AG09309 (cell line): ENCODE measurements at regions not wholly inside any gene's neighbourhood (a gene's known extent, or its start where the extent isn't known, plus 50 kb on each side); places are given as distances from the start of the nearest gene placed in this dataset.

Experiments
- DNase-seq: peaks from one replicate; pipeline ENCODE4 v3.0.0-alpha.2; 2010; ENCODE audit warnings: low read depth
- H3K4me3 ChIP-seq: 2 replicates; pipeline ENCODE4 v1.5.1; 2011; ENCODE audit warnings: mild to moderate bottlenecking, low read depth, low read length, moderate library complexity; ENCODE audit not compliant: control insufficient read depth
- CTCF ChIP-seq: IDR thresholded peaks from 2 replicates; pipeline ENCODE4 v1.5.1; 2011; ENCODE audit warnings: mild to moderate bottlenecking, low read depth, low read length, inconsistent platforms; ENCODE audit not compliant: insufficient read depth, control insufficient read depth; ENCODE audit errors: missing control alignments

DNA sequence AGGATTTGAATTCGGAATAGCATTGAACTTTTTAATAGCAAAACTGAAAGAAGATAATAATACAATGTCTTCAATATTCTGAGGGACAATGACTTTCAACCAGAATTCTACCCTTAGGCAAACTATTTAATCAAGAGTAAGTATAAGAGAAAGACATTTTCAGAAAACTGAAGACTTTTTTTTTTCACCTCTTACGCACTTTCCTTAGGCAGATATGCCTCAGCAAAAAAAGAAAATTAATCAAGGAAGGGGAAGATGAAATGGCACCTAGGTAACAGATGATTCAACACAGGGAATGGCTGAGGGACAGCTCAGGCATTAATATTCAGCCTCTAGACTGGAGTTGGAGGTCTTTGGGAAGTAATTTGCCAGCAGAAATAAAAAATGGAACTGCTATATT, 184.9 kb downstream of the URB2 start:
- TF ChIP-seq CTCF, result no peak
- no peak for DNase-seq
- H3K4me3 ChIP-seq, result no peak overlapping the region

GRCh38 chr1:229812148-229812547, 186.1 kb downstream of the URB2 start:
- no peak for DNase-seq
- TF ChIP-seq CTCF, result no peak

GRCh38 chr1:229812693-229813092, 186.6 kb downstream of the URB2 start:
- H3K4me3 ChIP-seq, result no peak overlapping the region
- TF ChIP-seq CTCF, result no peak
- no peak for DNase-seq

More at GRCh38 chr1:229812148-229812547, 186.1 kb downstream of the URB2 start:
- no peak overlapping the region for H3K4me3 ChIP-seq

- TF ChIP-seq CTCF, result no peak
- no peak overlapping the region for H3K4me3 ChIP-seq
- DNase-seq, result no peak
These were observed 189.0 kb downstream of the URB2 start for GRCh38 chr1:229815076-229815475.

DNA sequence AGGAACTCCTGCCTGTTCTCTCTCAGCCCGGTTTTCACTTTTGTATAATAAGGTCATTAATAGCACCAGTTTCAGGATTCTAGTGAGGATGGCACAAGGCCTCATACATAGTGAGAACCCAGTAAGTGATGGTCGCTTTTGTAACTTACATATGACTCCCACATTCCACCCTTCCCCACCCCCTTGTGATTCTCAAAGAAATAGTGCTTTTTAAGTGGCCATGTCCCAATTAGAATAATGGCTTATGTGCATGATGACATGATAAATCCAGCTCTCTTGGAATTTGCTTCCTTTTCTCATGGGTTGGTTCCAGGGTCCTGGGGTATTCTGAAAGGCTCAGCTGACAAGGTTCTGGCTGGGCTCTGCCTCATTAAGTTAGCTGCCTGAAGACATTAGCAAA, 189.9 kb downstream of the URB2 start:
- no peak overlapping the region for H3K4me3 ChIP-seq
- no peak for DNase-seq
- no peak for TF ChIP-seq CTCF

DNA sequence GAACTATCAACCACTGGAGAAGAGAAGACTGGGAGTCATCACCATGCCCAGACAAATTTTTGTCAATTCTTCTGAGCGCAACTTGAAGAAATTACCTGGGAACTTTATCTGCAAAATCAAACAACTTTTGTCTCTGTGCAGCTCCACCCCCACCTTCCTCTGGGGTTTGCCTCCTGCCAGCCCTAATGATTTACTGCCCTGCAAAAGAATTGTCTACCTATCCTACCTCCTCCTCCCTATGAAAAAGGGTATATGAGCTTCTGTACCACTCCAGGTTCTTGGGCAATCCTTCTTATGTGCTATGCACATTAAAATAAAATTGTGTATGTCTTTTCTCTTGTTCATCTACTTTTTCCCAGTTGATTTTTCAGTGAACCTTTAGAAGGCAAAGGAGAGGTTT, 191.9 kb downstream of the URB2 start:
- no peak overlapping the region for H3K4me3 ChIP-seq
- no peak for TF ChIP-seq CTCF
- no peak for DNase-seq

GRCh38 chr1:229819091-229819490, 193.0 kb downstream of the URB2 start:
- no peak overlapping the region for H3K4me3 ChIP-seq
- TF ChIP-seq CTCF, result no peak
- DNase-seq, result no peak
